RWPE2 (cell line): ENCODE measurements at regions not wholly inside any gene's neighbourhood (a gene's known extent, or its start where the extent isn't known, plus 50 kb on each side); places are given as distances from the start of the nearest gene placed in this dataset.
A peak's percentile ranks its signal among the peaks of the same experiment; 100 is the strongest.

Experiments used
- ATAC-seq: fragments of 200-7000 bp; cut with Tn5 transposase; 3 replicates; pipeline ENCODE4 v1.9.1; 2021; ENCODE audit warnings: low read depth
- DNase-seq: peaks from one replicate; pipeline ENCODE4 v3.0.0-alpha.2; 2020; ENCODE audit warnings: low spot score
- H3K27ac ChIP-seq: fragments of 450-650 bp; 2 replicates; pipeline ENCODE4 v1.5.1; 2017; ENCODE audit warnings: mild to moderate bottlenecking; ENCODE audit not compliant: poor library complexity, severe bottlenecking
- H3K27me3 ChIP-seq: fragments of 250-450 bp; sonication (Bioruptor Pico); 2 replicates; pipeline ENCODE4 v1.5.1; 2021; ENCODE audit warnings: mild to moderate bottlenecking, moderate library complexity; ENCODE audit not compliant: insufficient read depth, poor library complexity, severe bottlenecking
- H3K36me3 ChIP-seq: fragments of 250-450 bp; sonication (Bioruptor Pico); 2 replicates; pipeline ENCODE4 v1.5.1; 2020; ENCODE audit warnings: low read depth, mild to moderate bottlenecking, moderate library complexity
- H3K4me1 ChIP-seq: fragments of 250-450 bp; sonication (Bioruptor Pico); 2 replicates; pipeline ENCODE4 v1.5.1; 2021; ENCODE audit warnings: mild to moderate bottlenecking, moderate library complexity; ENCODE audit not compliant: insufficient read depth, poor library complexity, severe bottlenecking
- H3K4me3 ChIP-seq: fragments of 250-450 bp; sonication (Bioruptor Pico); 2 replicates; pipeline ENCODE4 v1.5.1; 2021; ENCODE audit warnings: mild to moderate bottlenecking, moderate library complexity; ENCODE audit not compliant: severe bottlenecking
- H3K9me3 ChIP-seq: fragments of 250-450 bp; sonication (Bioruptor Pico); 2 replicates; pipeline ENCODE4 v1.5.1; 2021; ENCODE audit warnings: mild to moderate bottlenecking, moderate library complexity; ENCODE audit not compliant: severe bottlenecking
- TF ChIP-seq, protein P1 (sequence below): fragments of 450-650 bp; IDR thresholded peaks from one replicate; pipeline ENCODE4 v1.5.1; 2017; ENCODE audit warnings: mild to moderate bottlenecking, moderate library complexity; ENCODE audit not compliant: poor library complexity, severe bottlenecking

DNA sequence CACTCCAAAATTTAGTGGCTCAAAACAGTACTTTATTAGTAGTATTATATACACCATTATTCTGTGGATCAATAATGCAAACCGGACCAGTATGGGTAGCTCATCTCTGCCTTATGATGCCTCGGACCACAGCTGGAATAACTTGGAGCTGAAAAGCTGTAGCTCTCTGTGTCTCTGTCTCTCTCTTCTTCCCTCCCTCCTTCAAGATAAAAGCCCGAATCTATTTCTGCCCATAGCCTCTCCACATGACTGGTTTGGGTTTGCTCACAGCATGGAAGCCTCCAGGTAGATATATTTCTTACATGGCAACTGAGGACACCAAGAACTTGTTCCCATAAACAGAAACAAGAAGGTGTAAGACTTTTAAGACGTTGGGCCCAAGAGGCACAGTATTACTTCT is 147.5 kb upstream of the TBCA start:
- no peak for DNase-seq
- TF ChIP-seq, protein P1, sequence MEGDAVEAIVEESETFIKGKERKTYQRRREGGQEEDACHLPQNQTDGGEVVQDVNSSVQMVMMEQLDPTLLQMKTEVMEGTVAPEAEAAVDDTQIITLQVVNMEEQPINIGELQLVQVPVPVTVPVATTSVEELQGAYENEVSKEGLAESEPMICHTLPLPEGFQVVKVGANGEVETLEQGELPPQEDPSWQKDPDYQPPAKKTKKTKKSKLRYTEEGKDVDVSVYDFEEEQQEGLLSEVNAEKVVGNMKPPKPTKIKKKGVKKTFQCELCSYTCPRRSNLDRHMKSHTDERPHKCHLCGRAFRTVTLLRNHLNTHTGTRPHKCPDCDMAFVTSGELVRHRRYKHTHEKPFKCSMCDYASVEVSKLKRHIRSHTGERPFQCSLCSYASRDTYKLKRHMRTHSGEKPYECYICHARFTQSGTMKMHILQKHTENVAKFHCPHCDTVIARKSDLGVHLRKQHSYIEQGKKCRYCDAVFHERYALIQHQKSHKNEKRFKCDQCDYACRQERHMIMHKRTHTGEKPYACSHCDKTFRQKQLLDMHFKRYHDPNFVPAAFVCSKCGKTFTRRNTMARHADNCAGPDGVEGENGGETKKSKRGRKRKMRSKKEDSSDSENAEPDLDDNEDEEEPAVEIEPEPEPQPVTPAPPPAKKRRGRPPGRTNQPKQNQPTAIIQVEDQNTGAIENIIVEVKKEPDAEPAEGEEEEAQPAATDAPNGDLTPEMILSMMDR: no peak
- no peak for ATAC-seq
- Histone ChIP-seq H3K27me3 (no peaks in the 10 kb centered on the region), H3K36me3 (no peaks in the 10 kb centered on the region), H3K9me3 (no peaks in the 10 kb centered on the region), H3K27ac (no peak overlapping the region), H3K4me3 (no peak overlapping the region), H3K4me1 (no peaks in the 10 kb centered on the region)

DNA sequence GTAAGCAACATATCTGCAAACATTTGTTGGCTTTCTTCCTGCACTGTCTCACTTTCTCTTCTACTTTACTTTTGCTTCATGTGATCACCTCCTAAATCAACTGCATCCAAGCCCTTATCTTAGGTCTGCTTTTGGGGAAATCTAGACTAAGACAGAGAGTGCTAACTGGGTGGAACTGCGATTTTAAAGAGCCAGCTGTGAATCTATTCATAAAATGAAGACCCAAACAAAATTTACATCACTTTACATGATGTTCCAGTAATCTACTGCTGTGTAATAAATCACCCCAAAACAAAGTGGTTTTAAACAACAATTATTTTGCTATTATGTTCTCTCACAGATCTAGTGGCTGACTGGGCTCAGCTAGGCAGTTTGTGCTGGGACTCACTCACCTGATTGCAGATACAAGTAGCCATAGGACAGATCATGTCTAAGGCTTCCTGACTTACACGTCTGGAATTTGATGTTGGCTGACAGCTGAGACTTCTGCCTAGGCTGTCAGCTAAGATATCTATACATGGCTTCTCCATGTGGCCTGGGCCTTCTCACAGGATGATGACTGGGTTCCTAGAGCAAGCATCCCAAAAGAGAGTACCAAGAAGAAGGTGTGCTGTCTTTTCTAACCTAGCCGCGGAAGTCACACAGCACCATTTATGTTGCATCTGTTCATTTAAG is 145.1 kb upstream of the TBCA start:
- Histone ChIP-seq H3K4me1 (no peaks in the 10 kb centered on the region), H3K9me3 (no peaks in the 10 kb centered on the region), H3K36me3 (no peaks in the 10 kb centered on the region), H3K27ac (no peak overlapping the region), H3K27me3 (no peaks in the 10 kb centered on the region), H3K4me3 (no peak overlapping the region)
- DNase-seq (no peak), ATAC-seq (peak; percentile 79; the same call in 2 of the 3 replicates)
- TF ChIP-seq, protein P1: no peak

DNA sequence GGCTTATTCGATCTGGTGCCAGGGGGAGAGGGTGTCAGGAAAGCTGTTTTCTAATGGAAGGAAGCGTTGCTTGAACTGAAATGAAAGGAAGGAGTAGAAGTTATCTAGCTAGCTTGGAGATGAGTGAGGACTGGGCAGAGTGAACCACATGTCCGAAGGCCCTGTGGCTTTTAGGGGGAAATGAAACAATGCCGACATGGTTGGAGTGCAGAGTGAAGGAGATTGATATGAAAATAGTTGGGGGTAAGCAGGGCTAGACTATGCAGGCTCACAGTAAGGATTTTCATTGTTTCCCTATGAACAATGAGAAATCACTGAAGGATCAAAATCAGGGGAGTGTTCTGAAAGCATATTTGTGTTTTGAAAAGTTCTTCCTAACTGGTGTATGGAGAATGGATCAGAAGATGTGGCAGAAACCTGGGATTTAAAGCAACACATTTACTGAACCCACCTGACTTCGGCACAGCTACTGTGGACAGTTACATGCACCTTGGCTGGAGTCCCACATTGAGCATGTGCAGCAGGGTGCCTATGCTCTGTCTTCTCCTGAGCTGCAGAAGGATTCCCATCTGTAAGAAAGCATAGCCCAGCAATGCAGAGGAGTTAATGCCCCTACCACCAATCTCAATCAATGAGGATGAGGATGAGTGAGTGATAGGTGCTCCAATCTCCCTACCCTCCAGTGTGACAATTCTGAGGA is 144.4 kb upstream of the TBCA start:
- Histone ChIP-seq H3K27me3 (no peaks in the 10 kb centered on the region), H3K9me3 (no peaks in the 10 kb centered on the region), H3K4me1 (no peaks in the 10 kb centered on the region), H3K4me3 (no peak overlapping the region), H3K27ac (no peak overlapping the region), H3K36me3 (no peaks in the 10 kb centered on the region)
- TF ChIP-seq, protein P1: no peak
- DNase-seq: no peak
- ATAC-seq: no peak

DNA sequence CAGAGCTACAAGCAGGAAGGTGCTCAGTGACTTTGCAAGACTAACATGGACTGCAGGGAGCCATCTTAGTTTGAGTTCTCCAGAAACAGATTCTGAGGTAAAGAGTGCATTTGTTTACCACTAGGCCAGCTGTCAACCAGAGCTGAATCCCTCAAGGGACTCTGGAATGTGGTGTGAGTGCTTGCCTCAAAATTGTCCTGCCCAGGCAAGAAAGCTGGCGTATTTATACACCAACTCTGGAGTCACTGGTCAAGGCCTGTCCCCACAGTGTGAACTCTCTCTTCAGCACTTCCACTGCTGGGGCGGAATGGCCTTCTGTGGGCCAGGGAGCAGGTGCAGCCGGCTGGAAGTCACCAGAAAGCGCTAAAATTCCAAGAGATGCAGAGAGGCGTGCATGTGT is 139.2 kb upstream of the TBCA start:
- no peaks in the 10 kb centered on the region for H3K27me3 ChIP-seq
- no peak overlapping the region for H3K4me3 ChIP-seq

More for the DNA sequence above, 139.2 kb upstream of the TBCA start:
- H3K27ac ChIP-seq: no peak overlapping the region
- TF ChIP-seq, protein P1: no peak
- H3K36me3 ChIP-seq: no peaks in the 10 kb centered on the region
- no peaks in the 10 kb centered on the region for H3K4me1 ChIP-seq
- no peaks in the 10 kb centered on the region for H3K9me3 ChIP-seq
- no peak for DNase-seq
- no peak for ATAC-seq
